ENCODE measurements at regions not wholly inside any gene's neighbourhood (a gene's known extent, or its start where the extent isn't known, plus 50 kb on each side); places are given as distances from the start of the nearest gene placed in this dataset.

GRCh38 chr13:100823448-100823847 lies 148.9 kb upstream of the TMTC4 start:
- Mint-ChIP-seq H3K4me1 (peaks cover 6% of the 10 kb centered on the region), H3K36me3 (no peaks in the 10 kb centered on the region), H3K9me3 (peaks cover 17% of the 10 kb centered on the region), H3K4me3 (no peak overlapping the region), H3K27ac (no peak overlapping the region), H3K27me3 (ENCODE audit: low read depth) (peaks cover 7% of the 10 kb centered on the region)
- DNase-seq (ENCODE audit: low spot score in 2 of 2, unreplicated experiment in 2 of 2), result no peak
- no peak for TF ChIP-seq CTCF (IDR thresholded peaks at IDR 0.05; ENCODE audit: unreplicated experiment)

- Mint-ChIP-seq H3K4me3 (no peak overlapping the region), H3K27ac (no peak overlapping the region), H3K9me3 (peaks cover 22% of the 10 kb centered on the region), H3K27me3 (ENCODE audit: low read depth) (peaks cover 7% of the 10 kb centered on the region), H3K4me1 (peaks cover 6% of the 10 kb centered on the region), H3K36me3 (no peaks in the 10 kb centered on the region)
- DNase-seq (ENCODE audit: low spot score in 2 of 2, unreplicated experiment in 2 of 2), result no peak
- no peak for TF ChIP-seq CTCF (IDR thresholded peaks at IDR 0.05; ENCODE audit: unreplicated experiment)
Observed at GRCh38 chr13:100822871-100823443, 148.4 kb upstream of the TMTC4 start.

- peaks cover 29% of the 10 kb centered on the region for H3K9me3 Mint-ChIP-seq
- H3K4me3 Mint-ChIP-seq, result no peak overlapping the region
- no peak overlapping the region for H3K27ac Mint-ChIP-seq
- DNase-seq (ENCODE audit: low spot score in 2 of 2, unreplicated experiment in 2 of 2), result no peak
- TF ChIP-seq CTCF (IDR thresholded peaks at IDR 0.05; ENCODE audit: unreplicated experiment), result no peak
- H3K27me3 Mint-ChIP-seq (ENCODE audit: low read depth), result no peaks in the 10 kb centered on the region
- H3K4me1 Mint-ChIP-seq, result peaks cover 12% of the 10 kb centered on the region
- no peaks in the 10 kb centered on the region for H3K36me3 Mint-ChIP-seq
Observed at GRCh38 chr13:100818711-100819110, 144.1 kb upstream of the TMTC4 start.

- Mint-ChIP-seq H3K4me1 (peaks cover 8% of the 10 kb centered on the region), H3K27me3 (ENCODE audit: low read depth) (no peaks in the 10 kb centered on the region), H3K4me3 (no peak overlapping the region), H3K9me3 (peaks cover 29% of the 10 kb centered on the region), H3K27ac (no peak overlapping the region), H3K36me3 (no peaks in the 10 kb centered on the region)
- TF ChIP-seq CTCF (IDR thresholded peaks at IDR 0.05; ENCODE audit: unreplicated experiment), result no peak
- no peak for DNase-seq (ENCODE audit: low spot score in 2 of 2, unreplicated experiment in 2 of 2)
Observed at GRCh38 chr13:100817928-100818327, 143.3 kb upstream of the TMTC4 start.

GRCh38 chr13:100815476-100816046 lies 141.0 kb upstream of the TMTC4 start:
- no peak for TF ChIP-seq CTCF (IDR thresholded peaks at IDR 0.05; ENCODE audit: unreplicated experiment)
- H3K4me3 Mint-ChIP-seq, result no peak overlapping the region
- H3K9me3 Mint-ChIP-seq, result peaks cover 29% of the 10 kb centered on the region
- no peaks in the 10 kb centered on the region for H3K27me3 Mint-ChIP-seq (ENCODE audit: low read depth)
- peaks cover 10% of the 10 kb centered on the region for H3K4me1 Mint-ChIP-seq
- no peak for DNase-seq (ENCODE audit: low spot score in 2 of 2, unreplicated experiment in 2 of 2)
- H3K27ac Mint-ChIP-seq, result no peak overlapping the region
- no peaks in the 10 kb centered on the region for H3K36me3 Mint-ChIP-seq

Measured in mesothelial cell of epicardium (in vitro differentiated cells).